Neural progenitor cell (in vitro differentiated cells): ENCODE measurements at regions not wholly inside any gene's neighbourhood (a gene's known extent, or its start where the extent isn't known, plus 50 kb on each side); places are given as distances from the start of the nearest gene placed in this dataset.

Experiments used
- DNase-seq: peaks from one replicate; pipeline ENCODE4 v3.0.0-alpha.2; 2016; ENCODE audit warnings: low spot score
- H2AFZ ChIP-seq: fragments of 200-600 bp; sonication (generic); replicated peaks from 2 replicates; pipeline ENCODE4 v1.6.1; 2016; ENCODE audit warnings: antibody characterized with exemption
- H3F3A ChIP-seq: fragments of 200-600 bp; sonication (generic); 2 replicates; pipeline ENCODE4 v1.6.1; 2016; ENCODE audit warnings: antibody characterized with exemption, low read depth
- H3K27ac ChIP-seq: fragments of 200-600 bp; sonication (generic); 2 replicates; pipeline ENCODE4 v1.5.1; 2016; ENCODE audit warnings: mild to moderate bottlenecking
- H3K27me3 ChIP-seq: fragments of 200-600 bp; sonication (generic); 2 replicates; pipeline ENCODE4 v1.6.1; 2016; ENCODE audit warnings: mild to moderate bottlenecking, moderate library complexity
- H3K36me3 ChIP-seq: fragments of 200-600 bp; sonication (generic); 2 replicates; pipeline ENCODE4 v1.5.1; 2016
- H3K4me1 ChIP-seq: fragments of 200-600 bp; sonication (generic); 2 replicates; pipeline ENCODE4 v1.6.1; 2016; ENCODE audit warnings: mixed run types
- H3K4me2 ChIP-seq: fragments of 200-600 bp; sonication (generic); 2 replicates; pipeline ENCODE4 v1.6.1; 2016
- H3K4me3 ChIP-seq: fragments of 200-600 bp; sonication (generic); 2 replicates; pipeline ENCODE4 v1.5.1; 2016
- H3K79me2 ChIP-seq: fragments of 200-600 bp; sonication (generic); 2 replicates; pipeline ENCODE4 v1.6.1; 2016; ENCODE audit warnings: low read depth
- H3K9ac ChIP-seq: fragments of 200-600 bp; sonication (generic); 2 replicates; pipeline ENCODE4 v1.6.1; 2016
- H3K9me3 ChIP-seq: fragments of 200-600 bp; sonication (generic); 2 replicates; pipeline ENCODE4 v1.5.1; 2016; ENCODE audit warnings: low read depth
- H4K20me1 ChIP-seq: fragments of 200-600 bp; sonication (generic); 2 replicates; pipeline ENCODE4 v1.6.1; 2016; ENCODE audit warnings: low read depth
- H3K27ac Mint-ChIP-seq: 3 replicates; pipeline ENCODE4 v1.8.0; 2021; ENCODE audit warnings: mixed read lengths
- H3K27me3 Mint-ChIP-seq: 2 replicates; pipeline ENCODE4 v1.8.0; 2022; ENCODE audit warnings: low read depth, mild to moderate bottlenecking, inconsistent platforms, moderate library complexity, mixed read lengths; ENCODE audit not compliant: insufficient read depth
- H3K36me3 Mint-ChIP-seq: 3 replicates; pipeline ENCODE4 v1.8.0; 2021; ENCODE audit warnings: mixed read lengths
- H3K4me1 Mint-ChIP-seq: 3 replicates; pipeline ENCODE4 v1.8.0; 2021; ENCODE audit warnings: mixed read lengths
- H3K4me3 Mint-ChIP-seq: 3 replicates; pipeline ENCODE4 v1.8.0; 2021; ENCODE audit warnings: mild to moderate bottlenecking, moderate library complexity, mixed read lengths
- H3K9me3 Mint-ChIP-seq: 3 replicates; pipeline ENCODE4 v1.8.0; 2020; ENCODE audit warnings: mixed read lengths
- EZH2 ChIP-seq: fragments of 200-600 bp; sonication (generic); IDR thresholded peaks from 2 replicates; pipeline ENCODE4 v1.6.1; 2017; ENCODE audit warnings: antibody characterized with exemption, mild to moderate bottlenecking, moderate library complexity
- EZH2phosphoT487 ChIP-seq: fragments of 200-600 bp; sonication (generic); IDR thresholded peaks from 2 replicates; pipeline ENCODE4 v1.6.1; 2017; ENCODE audit warnings: antibody characterized with exemption
- TF ChIP-seq, protein P1 (sequence below): fragments of 200-600 bp; sonication (generic); IDR thresholded peaks from 2 replicates; pipeline ENCODE4 v1.5.1; 2017; ENCODE audit warnings: antibody characterized with exemption, mild to moderate bottlenecking

DNA sequence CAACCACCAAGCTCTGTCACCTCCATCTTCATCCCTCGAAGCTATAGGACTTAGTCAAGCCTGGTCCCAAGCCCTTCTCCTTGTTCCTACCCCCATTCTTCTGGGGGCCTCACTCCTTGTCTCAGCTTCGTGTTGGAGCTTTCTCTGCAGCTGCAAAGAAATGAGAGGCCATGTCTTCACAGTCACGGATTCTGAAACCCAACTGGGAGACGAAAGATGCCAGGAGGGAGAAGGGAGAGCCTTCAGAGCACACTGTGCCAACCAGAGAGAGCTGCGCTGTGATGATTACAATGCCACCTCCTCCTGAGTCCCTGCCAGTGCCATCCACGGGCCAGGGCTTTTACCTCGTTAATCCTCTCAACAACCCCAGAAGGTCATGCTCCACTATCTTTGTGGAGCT, 469.3 kb downstream of the TBC1D22A start:
- Histone ChIP-seq H3K36me3 (no peaks in the 10 kb centered on the region), H3K9ac (no peak overlapping the region), H3K4me3 (no peak overlapping the region), H3K4me2 (no peak overlapping the region), H3F3A (no peaks in the 10 kb centered on the region), H3K79me2 (no peaks in the 10 kb centered on the region), H3K4me1 (no peaks in the 10 kb centered on the region), H2AFZ (no peak overlapping the region), H3K27ac (no peak overlapping the region), H4K20me1 (no peaks in the 10 kb centered on the region), H3K9me3 (peaks cover 17% of the 10 kb centered on the region), H3K27me3 (no peaks in the 10 kb centered on the region)
- Mint-ChIP-seq H3K9me3 (peaks cover 13% of the 10 kb centered on the region), H3K4me3 (peak overlapping the region; percentile 13), H3K27me3 (peaks cover 10% of the 10 kb centered on the region), H3K27ac (no peak overlapping the region), H3K4me1 (no peaks in the 10 kb centered on the region), H3K36me3 (no peaks in the 10 kb centered on the region)
- no peak for DNase-seq
- TF ChIP-seq, protein P1, sequence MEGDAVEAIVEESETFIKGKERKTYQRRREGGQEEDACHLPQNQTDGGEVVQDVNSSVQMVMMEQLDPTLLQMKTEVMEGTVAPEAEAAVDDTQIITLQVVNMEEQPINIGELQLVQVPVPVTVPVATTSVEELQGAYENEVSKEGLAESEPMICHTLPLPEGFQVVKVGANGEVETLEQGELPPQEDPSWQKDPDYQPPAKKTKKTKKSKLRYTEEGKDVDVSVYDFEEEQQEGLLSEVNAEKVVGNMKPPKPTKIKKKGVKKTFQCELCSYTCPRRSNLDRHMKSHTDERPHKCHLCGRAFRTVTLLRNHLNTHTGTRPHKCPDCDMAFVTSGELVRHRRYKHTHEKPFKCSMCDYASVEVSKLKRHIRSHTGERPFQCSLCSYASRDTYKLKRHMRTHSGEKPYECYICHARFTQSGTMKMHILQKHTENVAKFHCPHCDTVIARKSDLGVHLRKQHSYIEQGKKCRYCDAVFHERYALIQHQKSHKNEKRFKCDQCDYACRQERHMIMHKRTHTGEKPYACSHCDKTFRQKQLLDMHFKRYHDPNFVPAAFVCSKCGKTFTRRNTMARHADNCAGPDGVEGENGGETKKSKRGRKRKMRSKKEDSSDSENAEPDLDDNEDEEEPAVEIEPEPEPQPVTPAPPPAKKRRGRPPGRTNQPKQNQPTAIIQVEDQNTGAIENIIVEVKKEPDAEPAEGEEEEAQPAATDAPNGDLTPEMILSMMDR = no peak
- TF ChIP-seq EZH2 (no peak), EZH2phosphoT487 (no peak)

DNA sequence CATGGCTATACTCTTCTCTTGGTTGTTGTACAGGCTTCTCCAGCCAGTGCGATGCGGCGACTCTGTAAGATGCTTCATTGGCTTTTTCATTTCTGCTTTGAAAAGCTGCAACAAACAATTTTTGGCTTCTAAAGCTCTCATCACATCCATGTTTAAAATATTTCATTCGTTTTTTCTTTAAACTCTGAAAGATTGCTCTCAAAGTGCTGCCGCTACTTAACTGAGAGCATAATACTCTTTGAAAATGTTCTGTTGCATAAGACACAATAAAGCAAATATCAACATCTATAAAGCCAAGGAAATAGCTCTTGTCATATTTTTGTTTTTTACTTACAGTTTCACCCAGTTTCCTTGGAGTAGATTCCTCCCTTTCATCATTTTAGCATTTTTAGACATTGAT, 468.3 kb downstream of the TBC1D22A start:
- Histone ChIP-seq H3K27ac (no peak overlapping the region), H3K9me3 (peaks cover 17% of the 10 kb centered on the region), H3K4me2 (no peak overlapping the region), H3K4me1 (no peaks in the 10 kb centered on the region), H3K4me3 (no peak overlapping the region), H3F3A (no peaks in the 10 kb centered on the region), H3K36me3 (no peaks in the 10 kb centered on the region), H3K27me3 (no peaks in the 10 kb centered on the region), H2AFZ (no peak overlapping the region), H3K79me2 (no peaks in the 10 kb centered on the region), H4K20me1 (no peaks in the 10 kb centered on the region), H3K9ac (no peak overlapping the region)
- Mint-ChIP-seq H3K9me3 (peaks cover 13% of the 10 kb centered on the region), H3K36me3 (no peaks in the 10 kb centered on the region), H3K27ac (no peak overlapping the region), H3K4me3 (no peak overlapping the region), H3K4me1 (no peaks in the 10 kb centered on the region), H3K27me3 (peaks cover 11% of the 10 kb centered on the region)
- no peak for DNase-seq
- no peak for TF ChIP-seq EZH2
- TF ChIP-seq, protein P1 = no peak
- TF ChIP-seq EZH2phosphoT487 = no peak

DNA sequence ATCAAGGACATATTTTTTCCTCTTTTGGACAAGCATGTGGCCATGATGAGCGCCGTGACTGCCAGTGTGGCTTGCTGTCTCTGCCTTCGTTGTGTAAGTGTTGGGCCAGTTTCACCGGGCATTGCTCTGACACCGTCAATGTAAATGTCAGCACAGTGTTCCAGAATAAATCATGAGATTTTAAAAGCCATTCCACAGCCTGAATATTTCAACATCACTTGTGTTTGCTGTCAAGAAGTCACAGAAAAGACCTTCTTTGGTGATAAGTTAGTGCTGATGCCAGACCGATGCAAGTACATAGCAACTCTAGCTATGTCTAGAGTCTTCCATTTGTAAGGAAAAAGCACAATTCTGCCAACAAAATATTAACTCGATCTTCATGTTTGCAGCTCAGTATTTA, 467.8 kb downstream of the TBC1D22A start:
- Mint-ChIP-seq H3K27ac (no peak overlapping the region), H3K36me3 (no peaks in the 10 kb centered on the region), H3K4me1 (no peaks in the 10 kb centered on the region), H3K9me3 (peaks cover 13% of the 10 kb centered on the region), H3K4me3 (no peak overlapping the region), H3K27me3 (peaks cover 11% of the 10 kb centered on the region)
- DNase-seq = no peak
- Histone ChIP-seq H3K27ac (no peak overlapping the region), H3K4me3 (no peak overlapping the region), H4K20me1 (no peaks in the 10 kb centered on the region), H3K4me2 (no peak overlapping the region), H3K36me3 (no peaks in the 10 kb centered on the region), H3F3A (no peaks in the 10 kb centered on the region), H3K9ac (no peak overlapping the region), H3K27me3 (no peaks in the 10 kb centered on the region), H3K79me2 (no peaks in the 10 kb centered on the region), H3K4me1 (no peaks in the 10 kb centered on the region), H2AFZ (no peak overlapping the region), H3K9me3 (peaks cover 17% of the 10 kb centered on the region)
- no peak for TF ChIP-seq EZH2
- TF ChIP-seq EZH2phosphoT487 = no peak
- TF ChIP-seq, protein P1 = no peak
